Keratinocyte (primary cell): ENCODE measurements at regions not wholly inside any gene's neighbourhood (a gene's known extent, or its start where the extent isn't known, plus 50 kb on each side); places are given as distances from the start of the nearest gene placed in this dataset.

Experiments
- DNase-seq: peaks from one replicate; pipeline ENCODE4 v3.0.0-alpha.2; 2011; ENCODE audit warnings: low read depth, missing footprints, low spot score
- FAIRE-seq: peaks from 2 replicates; lab custom pipeline; 2011; peaks lifted over from hg19 to GRCh38; lab: Jason Lieb, UNC
- H2AFZ ChIP-seq: 2 replicates; pipeline ENCODE4 v1.6.0; 2012; ENCODE audit warnings: low read length, control low read depth, inconsistent platforms; ENCODE audit not compliant: control insufficient read depth
- H3K27ac ChIP-seq: 2 replicates; pipeline ENCODE4 v1.5.1; 2011; ENCODE audit warnings: low read length; ENCODE audit not compliant: control insufficient read depth, insufficient read depth
- H3K27me3 ChIP-seq: 3 replicates; pipeline ENCODE4 v1.6.0; 2011; ENCODE audit warnings: low read length; ENCODE audit not compliant: control insufficient read depth, insufficient read depth; ENCODE audit errors: extremely low read depth
- H3K36me3 ChIP-seq, 2 experiments: 2 replicates in 1 of 2; 3 replicates in 1 of 2; pipeline ENCODE4 v1.5.1; 2011; ENCODE audit warnings: low read length in 2 of 2, mild to moderate bottlenecking in 1 of 2; ENCODE audit not compliant: control insufficient read depth in 2 of 2, insufficient read depth in 2 of 2; ENCODE audit errors: extremely low read depth in 1 of 2
- H3K4me1 ChIP-seq: 3 replicates; pipeline ENCODE4 v1.5.1; 2011; ENCODE audit warnings: low read length; ENCODE audit not compliant: control insufficient read depth, insufficient read depth; ENCODE audit errors: extremely low read depth
- H3K4me2 ChIP-seq: 3 replicates; pipeline ENCODE4 v1.6.0; 2011; ENCODE audit warnings: low read depth, low read length; ENCODE audit not compliant: control insufficient read depth, insufficient read depth; ENCODE audit errors: extremely low read depth
- H3K4me3 ChIP-seq, 3 experiments: fragments of 200-600 bp in 1 of 3; sonication (generic) in 1 of 3; 2 replicates in 2 of 3; 3 replicates in 1 of 3; pipeline ENCODE4 v1.5.1; 2011 to 2016; ENCODE audit warnings: low read length in 3 of 3, mild to moderate bottlenecking in 3 of 3, control low read depth in 2 of 3, inconsistent platforms in 1 of 3, low read depth in 1 of 3, mixed read lengths in 1 of 3, mixed run types in 1 of 3, moderate library complexity in 1 of 3; ENCODE audit not compliant: control insufficient read depth in 2 of 3, insufficient read depth in 2 of 3; ENCODE audit errors: extremely low read depth in 1 of 3
- H3K79me2 ChIP-seq: 2 replicates; pipeline ENCODE4 v1.6.0; 2012; ENCODE audit warnings: low read length; ENCODE audit not compliant: control insufficient read depth, insufficient read depth
- H3K9ac ChIP-seq: 3 replicates; pipeline ENCODE4 v1.6.0; 2011; ENCODE audit warnings: low read length; ENCODE audit not compliant: control insufficient read depth, insufficient read depth; ENCODE audit errors: extremely low read depth
- H3K9me1 ChIP-seq: 3 replicates; pipeline ENCODE4 v1.6.0; 2011; ENCODE audit warnings: low read length; ENCODE audit not compliant: control insufficient read depth, insufficient read depth; ENCODE audit errors: extremely low read depth
- H3K9me3 ChIP-seq: 2 replicates; pipeline ENCODE4 v1.5.1; 2012; ENCODE audit warnings: low read depth, low read length; ENCODE audit not compliant: control insufficient read depth
- H4K20me1 ChIP-seq: 3 replicates; pipeline ENCODE4 v1.6.0; 2011; ENCODE audit warnings: low read length; ENCODE audit not compliant: control insufficient read depth, insufficient read depth; ENCODE audit errors: extremely low read depth
- CTCF ChIP-seq, 3 experiments: IDR thresholded peaks in 1 of 3; conservative IDR thresholded peaks in 1 of 3; optimal IDR thresholded peaks in 1 of 3; 2 replicates in 2 of 3; 3 replicates in 1 of 3; pipeline versions ENCODE3 to v1.5.1; 2011; ENCODE audit warnings: low read length in 3 of 3, mild to moderate bottlenecking in 3 of 3, moderate library complexity in 2 of 3, control low read depth in 1 of 3, inconsistent platforms in 1 of 3; ENCODE audit not compliant: insufficient read depth in 2 of 3; ENCODE audit errors: extremely low read depth in 1 of 3
- EZH2 ChIP-seq: IDR thresholded peaks from one replicate; pipeline ENCODE4 v1.6.1; 2012; ENCODE audit warnings: inconsistent platforms, mild to moderate bottlenecking, low read length, moderate library complexity
- dilution Hi-C: fragments of 300-500 bp; cut with MboI; formaldehyde crosslinking; loops from one replicate; pipeline ENCODE4 v1.7.0; 2020; ENCODE audit warnings: low sequenced_read_pairs; ENCODE audit not compliant: extremely low pct_ligation_motif_present

- FAIRE-seq = peak; percentile 93
- TF ChIP-seq CTCF (optimal IDR thresholded peaks at IDR 0.05 in 1 of 3, IDR thresholded peaks at IDR 0.05 in 1 of 3, conservative IDR thresholded peaks at IDR 0.05 in 1 of 3; ENCODE audit: extremely low read depth in 1 of 3, insufficient read depth in 2 of 3, low read length in 3 of 3) (no peak), EZH2 (no peak)
- no peak for DNase-seq
- H3K9me1 ChIP-seq = no peaks in the 10 kb centered on the region
- peak overlapping the region; percentile 4 for H3K4me2 ChIP-seq
- no peaks in the 10 kb centered on the region for H3K36me3 ChIP-seq
- H3K27ac ChIP-seq = no peak overlapping the region
- H3K27me3 ChIP-seq = no peaks in the 10 kb centered on the region
- H3K9ac ChIP-seq = no peak overlapping the region
- H3K9me3 ChIP-seq = no peaks in the 10 kb centered on the region
- H2AFZ ChIP-seq = peak overlapping the region; percentile 45
- dilution Hi-C loops = no loop called here
- no peaks in the 10 kb centered on the region for H3K79me2 ChIP-seq
- H4K20me1 ChIP-seq = no peaks in the 10 kb centered on the region
- H3K4me3 ChIP-seq = no peak overlapping the region
- peaks cover 10% of the 10 kb centered on the region for H3K4me1 ChIP-seq
These were observed 201.1 kb downstream of the OGFRL1 start for GRCh38 chr6:71489736-71490135.

- no peaks in the 10 kb centered on the region for H4K20me1 ChIP-seq
- no peak for TF ChIP-seq EZH2
- no peak for TF ChIP-seq CTCF (optimal IDR thresholded peaks at IDR 0.05 in 1 of 3, IDR thresholded peaks at IDR 0.05 in 1 of 3, conservative IDR thresholded peaks at IDR 0.05 in 1 of 3; ENCODE audit: extremely low read depth in 1 of 3, insufficient read depth in 2 of 3, low read length in 3 of 3)
- dilution Hi-C loops = no loop called here
- H3K9ac ChIP-seq = no peak overlapping the region
- no peak overlapping the region for H3K4me2 ChIP-seq
- H3K36me3 ChIP-seq = no peaks in the 10 kb centered on the region
- H3K27me3 ChIP-seq = no peaks in the 10 kb centered on the region
- DNase-seq (no peak), FAIRE-seq (no peak)
- no peak overlapping the region for H3K4me3 ChIP-seq
- H2AFZ ChIP-seq = no peak overlapping the region
- peaks cover 10% of the 10 kb centered on the region for H3K4me1 ChIP-seq
- no peaks in the 10 kb centered on the region for H3K9me3 ChIP-seq
- no peaks in the 10 kb centered on the region for H3K79me2 ChIP-seq
- H3K27ac ChIP-seq = no peak overlapping the region
- no peaks in the 10 kb centered on the region for H3K9me1 ChIP-seq
These were observed 202.3 kb downstream of the OGFRL1 start for GRCh38 chr6:71490876-71491275.
